Smooth muscle cell (in vitro differentiated cells): ENCODE measurements at regions not wholly inside any gene's neighbourhood (a gene's known extent, or its start where the extent isn't known, plus 50 kb on each side); places are given as distances from the start of the nearest gene placed in this dataset.

Source experiments
- DNase-seq: peaks from one replicate; lab custom pipeline; 2025; ENCODE audit not compliant: unreplicated experiment; lab: John Stamatoyannopoulos, UW
- H2AFZ ChIP-seq: fragments of 200-600 bp; sonication (generic); 2 replicates; pipeline ENCODE4 v1.6.0; 2016; ENCODE audit warnings: antibody characterized with exemption, low read depth, mild to moderate bottlenecking
- H3F3A ChIP-seq: fragments of 200-600 bp; sonication (generic); 2 replicates; pipeline ENCODE4 v1.6.0; 2017; ENCODE audit warnings: antibody characterized with exemption, low read depth
- H3K27ac ChIP-seq: fragments of 200-600 bp; sonication (generic); 2 replicates; pipeline ENCODE4 v1.5.1; 2016; ENCODE audit warnings: low read depth, mild to moderate bottlenecking
- H3K27me3 ChIP-seq: fragments of 200-600 bp; sonication (generic); 2 replicates; pipeline ENCODE4 v1.6.1; 2016; ENCODE audit warnings: low read depth, mild to moderate bottlenecking
- H3K36me3 ChIP-seq: fragments of 200-600 bp; sonication (generic); 2 replicates; pipeline ENCODE4 v1.5.1; 2016; ENCODE audit warnings: low read depth
- H3K4me1 ChIP-seq: fragments of 200-600 bp; sonication (generic); 2 replicates; pipeline ENCODE4 v1.5.1; 2016; ENCODE audit warnings: low read depth
- H3K4me2 ChIP-seq: fragments of 200-600 bp; sonication (generic); 2 replicates; pipeline ENCODE4 v1.6.0; 2016; ENCODE audit warnings: mild to moderate bottlenecking
- H3K4me3 ChIP-seq: fragments of 200-600 bp; sonication (generic); 2 replicates; pipeline ENCODE4 v1.5.1; 2016; ENCODE audit warnings: mild to moderate bottlenecking
- H3K79me2 ChIP-seq: fragments of 200-600 bp; sonication (generic); 2 replicates; pipeline ENCODE4 v1.6.0; 2016; ENCODE audit warnings: low read depth, mild to moderate bottlenecking
- H3K9ac ChIP-seq: fragments of 200-600 bp; sonication (generic); 2 replicates; pipeline ENCODE4 v1.6.0; 2016; ENCODE audit warnings: low read depth
- H3K9me3 ChIP-seq: fragments of 200-600 bp; sonication (generic); replicated peaks from 2 replicates; pipeline ENCODE4 v1.5.1; 2016; ENCODE audit warnings: low read depth
- H4K20me1 ChIP-seq: fragments of 200-600 bp; sonication (generic); 2 replicates; pipeline ENCODE4 v1.6.0; 2016; ENCODE audit warnings: low read depth
- CTCF ChIP-seq: fragments of 200-600 bp; sonication (generic); IDR thresholded peaks from 2 replicates; pipeline ENCODE4 v1.5.1; 2017; ENCODE audit warnings: borderline replicate concordance, mild to moderate bottlenecking, antibody characterized with exemption; ENCODE audit not compliant: insufficient read depth, poor library complexity, severe bottlenecking
- WGBS: methylation state at CpG from one replicate; pipeline ENCODE4 v1.1.7; 2016; ENCODE audit warnings: low lambda C conversion rate; 5-methylcytosine and 5-hydroxymethylcytosine counted together

GRCh38 chr15:38076786-38077185, 142.3 kb downstream of the TMCO5A start:
- Histone ChIP-seq H3F3A (peaks cover 17% of the 10 kb centered on the region), H2AFZ (no peak overlapping the region), H3K36me3 (no peaks in the 10 kb centered on the region), H3K27me3 (no peaks in the 10 kb centered on the region), H3K9ac (no peak overlapping the region), H3K4me1 (peaks cover 27% of the 10 kb centered on the region), H3K4me2 (no peak overlapping the region), H3K27ac (no peak overlapping the region), H3K9me3 (no peaks in the 10 kb centered on the region), H4K20me1 (no peaks in the 10 kb centered on the region), H3K4me3 (no peak overlapping the region), H3K79me2 (no peaks in the 10 kb centered on the region)
- WGBS = 69% methylated on average over 10 of the region's 10 CpGs
- no peak for TF ChIP-seq CTCF
- no peak for DNase-seq

GRCh38 chr15:38079236-38079635, 144.8 kb downstream of the TMCO5A start:
- Histone ChIP-seq H3K4me3 (no peak overlapping the region), H3K27ac (no peak overlapping the region), H3K79me2 (no peaks in the 10 kb centered on the region), H3F3A (no peaks in the 10 kb centered on the region), H4K20me1 (no peaks in the 10 kb centered on the region), H3K4me1 (peaks cover 8% of the 10 kb centered on the region), H3K9me3 (no peaks in the 10 kb centered on the region), H3K9ac (no peak overlapping the region), H3K4me2 (no peak overlapping the region), H3K36me3 (no peaks in the 10 kb centered on the region), H2AFZ (no peak overlapping the region), H3K27me3 (no peaks in the 10 kb centered on the region)
- 90% methylated on average over 5 of the region's 5 CpGs for WGBS
- TF ChIP-seq CTCF = no peak
- no peak for DNase-seq

GRCh38 chr15:38080651-38081275, 146.3 kb downstream of the TMCO5A start:
- Histone ChIP-seq H3K27me3 (no peaks in the 10 kb centered on the region), H3K9ac (no peak overlapping the region), H4K20me1 (no peaks in the 10 kb centered on the region), H3K4me2 (peak overlapping the region; percentile 37), H3F3A (no peaks in the 10 kb centered on the region), H3K27ac (peak overlapping the region; percentile 35), H3K4me3 (no peak overlapping the region), H3K36me3 (no peaks in the 10 kb centered on the region), H2AFZ (peak overlapping the region; percentile 65), H3K4me1 (peaks cover 12% of the 10 kb centered on the region), H3K9me3 (no peaks in the 10 kb centered on the region), H3K79me2 (no peaks in the 10 kb centered on the region)
- 52% methylated on average over 3 of the region's 3 CpGs for WGBS
- no peak for DNase-seq
- no peak for TF ChIP-seq CTCF

GRCh38 chr15:38084289-38084688, 149.8 kb downstream of the TMCO5A start:
- no peak for DNase-seq
- no peaks in the 10 kb centered on the region for H3K27me3 ChIP-seq
- H3K4me2 ChIP-seq = peak overlapping the region; percentile 64
- no peak overlapping the region for H2AFZ ChIP-seq
- H3K9ac ChIP-seq = no peak overlapping the region
- no peaks in the 10 kb centered on the region for H3K36me3 ChIP-seq
- peak overlapping the region; percentile 50 for H3K27ac ChIP-seq
- no peaks in the 10 kb centered on the region for H3K79me2 ChIP-seq
- no peaks in the 10 kb centered on the region for H3K9me3 ChIP-seq
- peaks cover 8% of the 10 kb centered on the region for H3F3A ChIP-seq
- H3K4me3 ChIP-seq = no peak overlapping the region
- H4K20me1 ChIP-seq = no peaks in the 10 kb centered on the region
- H3K4me1 ChIP-seq = peaks cover 11% of the 10 kb centered on the region
- TF ChIP-seq CTCF = no peak
